HG02885 (cell line): ENCODE measurements at regions not wholly inside any gene's neighbourhood (a gene's known extent, or its start where the extent isn't known, plus 50 kb on each side); places are given as distances from the start of the nearest gene placed in this dataset.

ENCODE experiments used
- ATAC-seq: cut with Tn5 transposase; IDR thresholded peaks from one replicate; pipeline ENCODE4 v1.9.1; 2021; ENCODE audit warnings: mild to moderate bottlenecking; ENCODE audit not compliant: unreplicated experiment, poor library complexity

DNA sequence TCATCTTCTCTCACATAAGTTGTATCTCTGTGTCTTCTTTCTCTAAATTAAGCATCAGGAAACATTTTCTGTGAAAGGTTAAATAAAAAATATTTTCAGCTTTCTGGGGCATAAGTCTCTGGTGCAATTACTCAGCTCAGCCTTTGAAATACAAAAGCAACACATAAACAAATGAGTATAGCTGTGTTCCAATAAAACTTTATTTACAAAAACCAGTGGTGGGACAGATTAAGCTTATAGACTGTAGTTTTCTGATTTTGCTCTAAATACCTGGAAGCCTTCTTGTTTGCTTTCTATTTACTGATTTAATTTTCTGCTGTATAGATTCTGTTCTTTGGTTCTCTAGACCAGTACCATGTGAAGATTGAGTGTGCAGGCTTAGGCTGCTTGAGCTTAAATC, 655.1 kb downstream of the VRK1 start:
- no peak for ATAC-seq

- no peak for ATAC-seq
Observed at GRCh38 chr14:97453991-97454390, 656.8 kb downstream of the VRK1 start.

GRCh38 chr14:97456462-97456861, 659.3 kb downstream of the VRK1 start:
- ATAC-seq, result no peak

DNA sequence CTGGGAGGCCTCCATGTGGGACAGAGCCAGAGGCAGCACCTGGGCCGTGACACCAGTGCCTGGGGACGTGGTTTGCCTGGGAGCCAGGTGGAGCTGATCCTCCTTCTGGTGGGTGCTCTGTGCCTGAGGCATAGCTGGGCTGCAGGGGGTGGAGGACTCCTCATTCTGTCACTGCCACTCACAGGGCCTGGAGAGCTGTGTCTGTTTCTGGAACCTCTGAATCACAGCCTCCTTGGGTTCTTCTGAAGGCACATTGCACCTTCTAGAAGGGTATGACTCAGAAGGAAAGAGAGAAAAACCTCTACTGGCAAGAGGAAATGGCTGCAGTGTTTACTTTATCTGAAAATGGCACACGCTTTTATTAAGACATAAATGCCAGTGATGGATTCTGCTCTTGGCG, 659.8 kb downstream of the VRK1 start:
- no peak for ATAC-seq

DNA sequence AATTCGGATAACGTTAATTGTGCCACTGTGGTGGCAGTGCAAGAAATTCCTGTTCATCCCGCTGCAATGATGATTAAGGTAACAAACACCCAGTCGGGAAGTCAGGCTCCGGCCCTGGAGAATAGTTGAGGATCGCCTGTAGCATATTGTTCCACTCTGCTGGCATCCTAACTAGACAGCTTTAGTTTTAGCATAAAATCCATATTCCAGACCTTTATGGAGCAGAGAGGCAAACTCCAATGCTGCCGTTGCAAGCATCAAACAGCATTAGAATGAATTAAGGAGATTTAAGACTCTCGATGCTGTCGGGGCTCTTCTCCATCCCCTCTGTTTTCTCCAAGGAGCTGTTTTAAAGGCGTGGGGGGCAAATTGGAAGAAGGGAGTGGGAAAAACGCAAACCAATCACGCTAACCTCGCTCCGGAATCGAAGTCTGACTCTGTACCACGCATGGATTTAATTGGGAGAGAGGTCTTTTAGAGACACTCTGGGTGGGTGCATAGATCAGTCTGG, 660.4 kb downstream of the VRK1 start:
- no peak for ATAC-seq

DNA sequence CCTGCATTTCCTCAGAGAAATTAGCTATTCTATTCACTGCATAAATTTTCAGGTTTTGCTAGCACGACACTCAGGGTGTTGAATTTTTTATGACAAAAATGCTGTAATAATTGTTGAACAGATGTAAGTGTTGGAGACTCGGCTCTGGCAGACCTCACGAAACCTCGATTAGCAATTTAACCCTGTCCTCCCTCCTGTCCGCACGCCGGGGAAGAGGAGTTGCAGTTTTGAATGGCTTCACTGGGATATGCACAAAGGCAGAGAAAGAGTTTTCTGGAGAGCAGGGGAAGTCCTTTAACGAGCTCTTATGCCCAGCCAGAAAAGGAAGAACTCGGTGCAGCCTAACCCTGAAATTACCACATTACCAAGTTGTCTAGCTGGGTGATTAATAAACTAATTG, 661.1 kb downstream of the VRK1 start:
- no peak for ATAC-seq

DNA sequence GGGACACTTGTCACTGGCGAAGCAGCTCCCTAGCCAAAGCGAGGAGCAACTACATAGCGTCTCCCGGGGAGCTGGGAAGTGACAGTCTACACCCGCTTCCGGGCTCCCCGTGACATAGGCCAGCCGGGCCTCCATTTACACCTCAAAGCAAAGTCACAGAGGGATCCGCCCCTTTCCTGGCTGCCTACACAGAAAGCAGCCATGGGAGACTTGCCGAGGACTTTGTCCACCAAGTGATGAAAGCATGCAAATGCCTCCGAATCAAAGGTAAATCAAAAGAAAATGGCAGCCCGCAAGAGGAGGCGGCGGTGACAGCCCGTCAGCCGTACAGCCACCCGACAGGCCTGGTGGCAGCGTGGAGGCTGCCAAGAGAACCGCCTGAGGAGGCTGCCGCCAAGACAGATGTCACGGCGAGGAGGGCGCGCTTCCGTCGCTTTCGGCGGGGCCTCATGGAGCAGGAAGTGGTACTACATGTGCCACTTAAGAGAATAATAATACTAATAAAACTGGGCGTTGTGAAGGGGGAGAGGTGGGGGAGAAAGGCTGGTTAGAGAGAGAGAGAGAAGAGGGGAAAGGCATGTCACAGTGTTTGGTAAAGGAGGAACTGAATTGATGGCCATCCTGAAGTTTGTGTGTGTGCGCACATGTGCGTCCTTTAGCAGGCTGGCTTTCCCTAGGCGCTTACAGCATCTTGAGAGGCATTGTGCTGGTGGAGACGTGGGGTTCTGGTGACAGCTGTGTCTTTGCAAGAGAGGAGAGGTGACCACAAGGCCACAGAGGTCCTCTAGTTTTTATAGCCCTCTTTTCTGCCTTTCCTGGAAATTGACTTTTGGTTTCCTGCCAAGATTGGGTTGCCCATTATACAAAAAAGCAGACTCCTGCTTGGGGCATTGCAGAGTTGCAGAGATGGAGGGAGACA, 661.7 kb downstream of the VRK1 start:
- no peak for ATAC-seq

DNA sequence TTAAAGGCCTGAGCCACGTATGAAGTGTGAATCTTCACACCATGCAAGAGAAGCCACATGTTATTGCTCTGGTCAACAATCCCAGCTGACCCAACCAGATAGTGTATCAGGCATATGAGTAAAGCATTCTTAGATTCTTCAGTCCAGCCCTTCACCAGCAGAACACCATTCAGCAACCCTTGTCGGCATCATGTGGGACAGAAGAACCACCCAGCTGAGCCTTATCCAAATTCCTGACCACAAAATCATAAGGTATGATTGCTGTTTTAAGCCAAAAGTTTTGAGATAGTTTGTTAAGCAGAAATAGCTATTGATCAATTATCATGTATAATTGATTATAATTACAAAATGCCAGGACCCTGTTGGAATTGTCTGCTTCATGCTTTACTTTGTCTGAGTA, 664.9 kb downstream of the VRK1 start:
- ATAC-seq, result no peak

DNA sequence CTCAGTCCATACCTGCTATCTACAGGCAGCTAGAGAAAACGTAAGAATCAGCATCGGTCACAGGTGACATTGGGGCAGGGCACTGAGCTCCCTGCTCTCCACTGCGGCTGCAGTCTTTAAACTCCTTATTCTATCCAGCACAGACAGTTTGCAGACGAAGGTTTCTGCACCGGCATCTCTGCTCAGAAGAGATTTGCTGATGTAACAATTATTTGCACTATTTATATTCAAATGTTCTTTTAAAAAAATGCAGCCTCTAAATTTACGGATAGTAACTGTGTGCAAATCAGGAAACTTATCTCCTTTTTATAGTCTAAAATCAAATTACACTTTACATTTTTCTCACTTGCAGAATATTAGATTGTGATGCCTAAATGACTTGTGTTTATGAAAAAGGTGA, 671.0 kb downstream of the VRK1 start:
- no peak for ATAC-seq

DNA sequence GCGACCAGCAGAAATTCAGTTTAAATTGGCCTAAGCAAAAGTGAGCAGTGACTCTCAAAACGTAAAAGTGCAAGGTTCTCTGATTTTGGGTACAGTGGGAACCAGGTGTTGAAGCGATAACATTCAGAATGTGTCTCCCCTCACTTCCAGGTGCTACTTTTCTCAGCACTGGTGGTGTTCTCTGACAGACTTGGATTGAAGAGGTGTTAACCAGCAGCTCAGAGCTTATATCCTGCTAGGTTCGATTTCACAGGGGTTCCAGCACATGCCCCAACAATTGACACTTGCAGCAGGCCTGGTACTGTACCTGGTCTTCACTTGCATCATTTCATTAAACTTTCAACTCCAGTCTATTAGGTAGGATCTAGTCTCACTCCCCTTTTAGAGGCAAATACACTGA, 680.2 kb downstream of the VRK1 start:
- ATAC-seq, result no peak

GRCh38 chr14:97485201-97485600, 688.0 kb downstream of the VRK1 start:
- no peak for ATAC-seq

DNA sequence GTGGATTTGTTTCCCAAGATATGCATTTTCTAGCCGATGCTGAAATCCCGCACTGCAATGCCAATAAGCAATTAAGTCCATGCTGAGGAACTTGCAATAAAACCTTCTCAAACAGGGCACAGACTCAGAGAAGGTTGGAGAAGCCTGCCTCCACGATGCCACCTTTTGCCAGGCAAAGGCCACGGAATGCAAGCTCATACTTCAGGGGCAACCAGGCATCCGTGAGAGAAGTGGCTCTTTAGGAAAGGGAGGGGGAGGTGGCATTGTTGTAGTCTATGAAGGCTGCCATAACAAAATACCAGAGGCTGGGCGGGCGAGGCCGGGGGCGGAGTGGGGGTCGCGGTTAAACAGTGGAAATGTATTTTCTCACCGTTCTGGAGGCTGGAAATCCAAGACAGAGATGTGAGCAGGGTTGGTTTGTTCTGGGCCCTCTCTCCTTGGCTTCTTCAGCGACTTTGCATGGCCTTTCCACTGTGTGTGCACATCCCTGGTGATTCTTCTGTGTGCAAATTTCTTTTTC, 689.5 kb downstream of the VRK1 start:
- ATAC-seq, result no peak

DNA sequence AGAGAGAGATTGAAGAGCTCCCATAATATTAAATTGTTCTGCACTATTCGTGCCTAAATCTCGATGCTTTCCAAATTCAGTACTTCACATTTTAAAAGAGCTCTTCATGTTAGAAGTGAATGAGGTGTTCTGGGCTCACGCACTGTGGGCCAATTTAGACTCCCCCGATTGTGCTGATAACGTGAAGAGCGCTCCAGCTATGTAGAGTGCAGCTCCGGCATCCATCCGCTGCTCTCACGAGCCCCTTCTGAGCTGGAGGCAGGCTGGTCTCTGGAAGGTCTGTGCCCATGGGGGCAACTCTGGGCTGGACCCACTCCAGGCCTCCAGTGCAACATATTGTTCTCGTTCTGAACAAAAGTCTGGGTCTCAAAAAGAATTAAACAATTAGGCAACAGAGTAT, 692.6 kb downstream of the VRK1 start:
- ATAC-seq, result no peak

- no peak for ATAC-seq
Observed at GRCh38 chr14:97490521-97491070, 693.4 kb downstream of the VRK1 start.

DNA sequence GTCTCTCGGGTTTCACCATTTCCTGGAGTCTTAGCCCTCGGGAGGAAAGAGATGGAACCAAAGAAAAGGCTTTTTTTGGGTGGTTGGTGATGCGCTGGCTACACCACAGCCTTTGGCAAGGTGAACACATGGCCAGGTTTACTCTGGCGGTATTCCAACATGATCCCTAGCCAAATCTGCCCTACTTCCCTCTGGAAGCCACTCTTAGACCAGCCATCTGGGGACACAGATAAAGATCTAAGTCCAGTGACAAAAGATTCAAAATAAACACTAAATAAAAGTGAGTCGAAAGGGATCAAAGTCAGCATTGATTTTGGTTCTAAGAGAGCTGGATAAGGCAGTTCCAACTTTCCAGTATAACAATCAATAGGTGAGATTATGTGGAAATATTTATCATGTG, 694.5 kb downstream of the VRK1 start:
- no peak for ATAC-seq

DNA sequence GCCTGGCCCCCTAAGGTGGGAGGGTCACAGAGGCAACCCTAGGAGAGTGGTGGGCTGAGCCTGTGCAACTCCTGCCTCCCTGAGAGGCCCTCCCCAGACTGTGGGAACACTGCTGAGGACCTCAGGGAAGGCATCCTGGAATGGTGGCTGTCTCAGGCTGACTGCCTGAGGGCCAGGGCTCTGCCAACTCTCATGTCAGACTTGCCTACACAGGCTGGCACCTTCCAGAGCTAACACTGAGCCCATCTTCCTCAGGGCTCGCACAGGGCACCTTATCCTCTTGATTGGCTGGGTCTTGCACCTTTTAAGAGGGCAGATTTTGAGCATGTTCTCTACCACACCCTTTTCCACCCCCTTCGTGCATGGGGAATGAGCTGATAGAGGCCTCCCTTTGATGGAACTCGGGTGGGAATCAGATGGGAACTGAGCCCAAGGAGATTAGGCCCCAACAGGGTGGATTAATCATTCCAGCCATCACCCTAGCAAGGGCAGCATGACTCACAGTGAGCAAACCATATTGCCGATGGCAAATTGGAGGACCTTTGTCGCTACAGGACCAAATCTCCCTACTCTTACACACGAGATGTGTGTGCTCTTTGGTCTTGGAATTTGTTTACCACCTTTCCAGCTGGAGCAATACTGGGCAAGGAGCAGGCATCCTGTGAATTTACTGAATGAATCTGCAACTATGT, 702.8 kb downstream of the VRK1 start:
- no peak for ATAC-seq

- ATAC-seq, result no peak
Observed at GRCh38 chr14:97506626-97507025, 709.4 kb downstream of the VRK1 start.

GRCh38 chr14:97513891-97514290, 716.7 kb downstream of the VRK1 start:
- no peak for ATAC-seq

GRCh38 chr14:97517566-97518234, 720.5 kb downstream of the VRK1 start:
- ATAC-seq, result no peak

GRCh38 chr14:97523936-97524335, 726.8 kb downstream of the VRK1 start:
- ATAC-seq, result no peak
